ENCODE measurements at regions not wholly inside any gene's neighbourhood (a gene's known extent, or its start where the extent isn't known, plus 50 kb on each side); places are given as distances from the start of the nearest gene placed in this dataset.

- no peak for DNase-seq (ENCODE audit: low read depth in 2 of 2)
These were observed 164.1 kb downstream of the GASK1B start for GRCh38 chr4:158008551-158009218.

DNA sequence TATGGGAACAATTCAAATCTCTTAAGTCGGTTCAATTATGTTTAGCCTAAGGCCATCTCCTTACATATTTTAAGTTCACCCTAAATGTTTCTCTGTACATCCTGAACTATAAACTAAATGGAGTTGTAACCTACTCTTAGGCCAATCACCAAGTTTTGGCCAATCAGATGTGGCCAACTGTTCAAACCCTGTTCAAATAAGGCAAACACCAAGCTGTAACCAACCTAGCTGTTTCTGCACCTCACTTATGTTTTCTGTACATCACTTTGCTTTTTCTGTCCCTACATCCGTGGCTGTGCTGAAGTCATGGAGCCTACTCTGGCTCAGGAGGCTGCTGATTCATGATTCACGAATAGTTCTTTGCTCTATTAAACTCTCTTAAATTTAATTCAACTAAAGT lies 165.3 kb downstream of the GASK1B start:
- no peak for DNase-seq (ENCODE audit: low read depth in 2 of 2)

- no peak for DNase-seq (ENCODE audit: low read depth in 2 of 2)
These were observed 165.8 kb downstream of the GASK1B start for GRCh38 chr4:158006990-158007389.

- no peak for DNase-seq (ENCODE audit: low read depth in 2 of 2)
These were observed 167.8 kb downstream of the GASK1B start for GRCh38 chr4:158005021-158005420.

GRCh38 chr4:158004101-158004500 lies 168.7 kb downstream of the GASK1B start:
- no peak for DNase-seq (ENCODE audit: low read depth in 2 of 2)

GRCh38 chr4:158003212-158003611 lies 169.6 kb downstream of the GASK1B start:
- no peak for DNase-seq (ENCODE audit: low read depth in 2 of 2)

GRCh38 chr4:158002173-158002572 lies 170.7 kb downstream of the GASK1B start:
- DNase-seq (ENCODE audit: low read depth in 2 of 2) = no peak

GRCh38 chr4:158001756-158002155 lies 171.1 kb downstream of the GASK1B start:
- no peak for DNase-seq (ENCODE audit: low read depth in 2 of 2)

- no peak for DNase-seq (ENCODE audit: low read depth in 2 of 2)
These were observed 173.1 kb downstream of the GASK1B start for GRCh38 chr4:157999723-158000122.

- no peak for DNase-seq (ENCODE audit: low read depth in 2 of 2)
These were observed 175.5 kb downstream of the GASK1B start for GRCh38 chr4:157997296-157997695.

- DNase-seq (ENCODE audit: low read depth in 2 of 2) = no peak
These were observed 176.5 kb downstream of the GASK1B start for GRCh38 chr4:157996061-157997028.

- no peak for DNase-seq (ENCODE audit: low read depth in 2 of 2)
These were observed 178.0 kb downstream of the GASK1B start for GRCh38 chr4:157994863-157995262.

GRCh38 chr4:157992948-157993839 lies 179.6 kb downstream of the GASK1B start:
- DNase-seq (ENCODE audit: low read depth in 2 of 2) = no peak

GRCh38 chr4:157992038-157992705 lies 180.7 kb downstream of the GASK1B start:
- peak in 1 of 2 donors; percentile 4 for DNase-seq (ENCODE audit: low read depth in 2 of 2)

GRCh38 chr4:157988641-157989040 lies 184.2 kb downstream of the GASK1B start:
- DNase-seq (ENCODE audit: low read depth in 2 of 2) = no peak

DNA sequence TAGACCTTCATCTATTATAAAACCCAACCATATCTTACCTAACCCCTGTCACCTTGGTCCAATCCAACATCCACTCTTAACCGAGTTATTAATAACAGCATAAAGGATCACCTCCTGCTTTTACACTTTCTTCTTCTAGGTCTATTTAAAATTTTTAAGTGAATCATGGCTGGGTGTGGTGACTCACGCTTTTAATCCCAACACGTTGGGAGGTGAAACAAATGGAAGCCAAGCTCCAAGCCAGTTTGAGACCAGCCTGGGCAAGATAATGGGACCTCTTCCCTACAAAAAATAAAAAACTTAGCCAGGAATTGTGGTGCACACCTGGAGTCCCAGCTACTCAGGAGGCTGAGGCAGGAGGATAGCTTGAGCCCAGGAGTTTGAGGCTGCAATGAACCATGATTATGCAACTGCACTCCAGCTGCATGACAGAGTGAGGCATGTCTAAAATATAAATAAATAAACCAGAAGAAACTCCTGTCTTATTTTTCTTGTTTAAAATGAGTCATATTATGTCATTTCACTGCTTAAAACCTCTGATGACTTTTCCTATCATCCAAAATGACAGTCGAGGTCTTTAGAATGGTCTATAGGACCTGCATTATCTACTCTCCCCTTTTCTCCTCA lies 188.4 kb downstream of the GASK1B start:
- no peak for DNase-seq (ENCODE audit: low read depth in 2 of 2)

DNA sequence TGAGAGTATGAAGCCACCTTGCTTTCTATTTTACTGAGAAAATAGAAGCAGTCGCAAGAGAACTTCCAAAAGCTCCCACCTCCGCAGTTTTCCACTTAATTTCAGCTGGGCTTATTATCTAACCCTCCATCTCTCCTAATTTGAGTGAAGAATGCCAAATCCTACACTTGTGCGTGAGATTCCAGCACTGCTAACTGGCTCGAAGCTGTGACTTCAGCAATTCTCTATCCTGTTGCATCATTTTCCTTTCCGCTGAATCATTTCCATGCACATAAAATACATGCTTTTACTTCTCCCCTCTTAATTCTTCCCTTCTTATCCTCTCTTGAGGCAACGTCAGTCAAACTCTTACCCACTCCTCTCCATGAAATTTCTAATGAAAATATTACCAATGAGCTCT lies 189.5 kb downstream of the GASK1B start:
- no peak for DNase-seq (ENCODE audit: low read depth in 2 of 2)

DNA sequence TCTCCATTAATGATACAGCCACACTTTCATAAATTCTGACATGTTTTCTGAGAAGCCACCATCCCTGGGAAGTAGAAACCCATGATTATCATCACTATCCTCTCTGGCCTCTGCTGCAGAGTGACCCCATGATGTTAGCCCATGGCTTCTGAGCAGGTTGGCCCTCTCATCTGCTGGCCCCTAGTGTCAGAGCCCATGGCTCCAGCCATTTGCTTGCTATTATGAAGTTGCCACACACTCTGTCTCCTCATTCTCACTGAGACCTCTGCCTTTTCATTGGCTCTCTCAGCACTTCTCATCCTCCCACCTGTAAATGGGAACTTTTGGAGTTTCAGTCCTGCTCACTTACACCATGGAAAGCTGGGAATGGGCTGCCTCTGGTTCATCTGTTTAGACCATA lies 192.7 kb downstream of the GASK1B start:
- no peak for DNase-seq (ENCODE audit: low read depth in 2 of 2)

DNA sequence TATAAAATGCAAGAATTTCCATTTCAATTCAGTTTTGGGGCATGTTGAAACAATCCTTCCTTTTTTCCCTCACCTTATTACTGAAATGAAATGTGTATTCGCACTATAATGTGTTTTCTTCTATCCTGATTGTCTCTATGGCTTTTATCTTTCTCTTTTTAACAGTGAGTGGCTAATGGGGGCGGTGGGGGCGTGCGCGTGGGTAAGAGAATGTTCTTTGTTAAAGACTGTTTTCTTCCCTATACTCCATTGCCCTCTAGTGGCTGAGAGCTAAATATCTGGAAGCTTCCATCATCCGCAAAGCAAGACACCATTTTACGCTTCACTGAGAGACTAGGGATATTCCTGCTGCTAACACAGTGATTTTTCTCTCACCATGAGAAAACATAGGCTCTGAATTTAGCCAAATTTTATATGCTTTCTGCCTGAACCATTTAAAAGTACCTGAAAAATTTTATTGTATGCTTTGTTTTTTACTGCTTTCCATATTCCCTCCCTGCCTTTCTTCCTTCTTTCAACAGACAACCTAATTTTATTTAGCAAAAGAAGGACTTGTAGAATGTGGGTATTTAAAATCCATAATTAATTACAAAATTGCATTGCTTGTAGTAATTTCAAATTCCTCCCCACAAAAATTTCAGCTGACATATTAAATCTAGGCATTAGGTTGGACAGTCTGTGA lies 194.0 kb downstream of the GASK1B start:
- no peak for DNase-seq (ENCODE audit: low read depth in 2 of 2)

DNA sequence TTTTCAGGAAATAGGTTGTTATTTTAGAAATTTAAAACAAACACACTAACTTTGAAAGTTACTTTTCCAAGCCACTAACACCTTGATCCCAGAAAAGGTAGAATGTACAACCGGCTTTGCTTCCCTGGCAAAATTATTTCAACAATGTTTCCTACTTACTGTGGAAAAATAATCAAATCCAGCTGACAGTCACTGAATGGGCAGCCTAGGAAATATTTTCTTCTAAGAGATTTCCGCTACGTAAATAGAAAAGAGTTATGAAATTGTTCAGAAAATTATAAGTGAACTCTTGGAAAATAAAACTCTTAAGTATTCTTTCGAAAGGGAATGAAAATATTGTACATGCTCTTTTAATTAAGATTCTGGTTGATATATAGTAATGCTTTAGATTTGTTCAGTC lies 195.7 kb downstream of the GASK1B start:
- DNase-seq (ENCODE audit: low read depth in 2 of 2) = no peak
